ENCODE measurements at regions not wholly inside any gene's neighbourhood (a gene's known extent, or its start where the extent isn't known, plus 50 kb on each side); places are given as distances from the start of the nearest gene placed in this dataset.
"Not testable (repeated sequence)": the region's sequence is repeated elsewhere in the genome, so short reads cannot be mapped to it uniquely, and the experiment has no call there.

DNA sequence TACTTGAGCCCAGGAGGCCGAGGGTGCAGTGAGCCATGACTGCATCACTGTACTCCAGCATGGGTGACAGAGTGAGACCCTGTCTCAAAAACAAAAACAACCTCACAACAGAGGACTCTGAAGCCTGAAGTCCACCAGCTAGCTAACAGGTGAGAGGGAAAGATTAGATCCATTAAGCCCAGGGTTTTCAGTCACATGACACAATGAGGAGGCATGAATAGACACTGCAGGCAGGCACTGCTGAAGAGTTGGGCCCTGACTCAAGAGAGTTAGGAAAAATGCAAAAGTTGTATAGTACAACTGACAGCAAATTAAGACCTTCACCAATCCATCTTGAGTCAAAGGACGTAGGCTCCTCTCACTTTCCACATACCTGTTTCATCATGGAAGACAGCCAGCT, 64.9 kb downstream of the IARS1 start:
- H3K36me3 ChIP-seq: peaks cover 10% of the 10 kb centered on the region

DNA sequence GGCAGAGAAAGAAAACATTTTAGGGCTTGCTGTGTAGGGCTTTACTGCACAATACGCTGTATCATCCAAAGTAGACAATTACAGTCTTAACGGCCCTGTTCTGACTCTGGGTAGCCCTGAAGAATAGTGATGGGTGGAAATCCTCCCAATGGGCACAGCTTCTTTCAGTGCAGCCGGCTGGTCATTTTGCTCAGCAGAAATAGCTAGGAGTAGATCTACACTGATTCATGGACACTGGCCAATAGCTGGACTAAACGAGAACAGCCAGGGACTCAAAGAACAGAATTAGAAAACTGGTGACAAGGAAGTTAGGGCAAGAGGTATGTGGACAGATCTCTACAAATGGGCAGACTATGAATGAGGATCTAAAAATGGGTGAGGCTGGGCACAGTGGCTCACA, 69.3 kb downstream of the IARS1 start:
- H3K36me3 ChIP-seq: peaks cover 10% of the 10 kb centered on the region
- no peaks in the 10 kb centered on the region for H3K4me1 ChIP-seq
- H3K4me3 ChIP-seq: no peak overlapping the region
- no peak overlapping the region for H3K9ac ChIP-seq (ENCODE audit: low read depth in 2 of 2, low read length in 2 of 2)
- H3K9me3 ChIP-seq: no peaks in the 10 kb centered on the region
- TF ChIP-seq, protein P1, sequence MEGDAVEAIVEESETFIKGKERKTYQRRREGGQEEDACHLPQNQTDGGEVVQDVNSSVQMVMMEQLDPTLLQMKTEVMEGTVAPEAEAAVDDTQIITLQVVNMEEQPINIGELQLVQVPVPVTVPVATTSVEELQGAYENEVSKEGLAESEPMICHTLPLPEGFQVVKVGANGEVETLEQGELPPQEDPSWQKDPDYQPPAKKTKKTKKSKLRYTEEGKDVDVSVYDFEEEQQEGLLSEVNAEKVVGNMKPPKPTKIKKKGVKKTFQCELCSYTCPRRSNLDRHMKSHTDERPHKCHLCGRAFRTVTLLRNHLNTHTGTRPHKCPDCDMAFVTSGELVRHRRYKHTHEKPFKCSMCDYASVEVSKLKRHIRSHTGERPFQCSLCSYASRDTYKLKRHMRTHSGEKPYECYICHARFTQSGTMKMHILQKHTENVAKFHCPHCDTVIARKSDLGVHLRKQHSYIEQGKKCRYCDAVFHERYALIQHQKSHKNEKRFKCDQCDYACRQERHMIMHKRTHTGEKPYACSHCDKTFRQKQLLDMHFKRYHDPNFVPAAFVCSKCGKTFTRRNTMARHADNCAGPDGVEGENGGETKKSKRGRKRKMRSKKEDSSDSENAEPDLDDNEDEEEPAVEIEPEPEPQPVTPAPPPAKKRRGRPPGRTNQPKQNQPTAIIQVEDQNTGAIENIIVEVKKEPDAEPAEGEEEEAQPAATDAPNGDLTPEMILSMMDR (IDR thresholded peaks at IDR 0.05): no peak
- DNase-seq: no peak
- intact Hi-C loops (cut with DNase I): no loop called here
- H3K27me3 ChIP-seq: no peaks in the 10 kb centered on the region
- H3K27ac ChIP-seq: no peak overlapping the region

More for the DNA sequence above, 64.9 kb downstream of the IARS1 start:
- no peaks in the 10 kb centered on the region for H3K4me1 ChIP-seq
- H3K9ac ChIP-seq (ENCODE audit: low read depth in 2 of 2, low read length in 2 of 2): no peak overlapping the region
- no peak overlapping the region for H3K27ac ChIP-seq
- H3K27me3 ChIP-seq: no peaks in the 10 kb centered on the region
- TF ChIP-seq, protein P1 (IDR thresholded peaks at IDR 0.05): no peak
- no peak for DNase-seq
- H3K4me3 ChIP-seq: no peak overlapping the region
- H3K9me3 ChIP-seq: no peaks in the 10 kb centered on the region
- intact Hi-C loops (cut with DNase I): no loop called here

DNA sequence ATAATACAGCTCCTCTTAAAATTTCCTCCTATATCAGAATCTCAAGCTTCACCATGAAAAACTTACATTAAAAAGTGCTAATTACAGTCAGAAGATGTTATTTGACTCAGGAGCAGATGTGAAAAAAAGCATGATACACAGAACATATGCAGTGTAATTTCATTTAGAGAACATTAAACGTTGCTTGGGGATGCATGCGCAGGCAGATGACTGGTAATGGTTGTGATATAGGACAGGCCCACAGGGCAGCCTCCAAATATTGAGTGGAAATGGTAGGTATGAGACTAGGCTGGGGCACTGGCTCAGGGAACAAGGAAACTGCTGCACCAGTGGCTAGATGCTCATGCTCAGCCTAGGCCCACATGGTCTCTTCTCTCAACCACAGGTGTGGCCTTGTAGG, 69.7 kb downstream of the IARS1 start:
- H3K36me3 ChIP-seq: peaks cover 8% of the 10 kb centered on the region
- DNase-seq: no peak
- no peak overlapping the region for H3K4me3 ChIP-seq
- TF ChIP-seq, protein P1 (IDR thresholded peaks at IDR 0.05): no peak
- no peaks in the 10 kb centered on the region for H3K9me3 ChIP-seq
- no peaks in the 10 kb centered on the region for H3K4me1 ChIP-seq
- intact Hi-C loops (cut with DNase I): no loop called here
- no peaks in the 10 kb centered on the region for H3K27me3 ChIP-seq
- no peak overlapping the region for H3K9ac ChIP-seq (ENCODE audit: low read depth in 2 of 2, low read length in 2 of 2)
- no peak overlapping the region for H3K27ac ChIP-seq

DNA sequence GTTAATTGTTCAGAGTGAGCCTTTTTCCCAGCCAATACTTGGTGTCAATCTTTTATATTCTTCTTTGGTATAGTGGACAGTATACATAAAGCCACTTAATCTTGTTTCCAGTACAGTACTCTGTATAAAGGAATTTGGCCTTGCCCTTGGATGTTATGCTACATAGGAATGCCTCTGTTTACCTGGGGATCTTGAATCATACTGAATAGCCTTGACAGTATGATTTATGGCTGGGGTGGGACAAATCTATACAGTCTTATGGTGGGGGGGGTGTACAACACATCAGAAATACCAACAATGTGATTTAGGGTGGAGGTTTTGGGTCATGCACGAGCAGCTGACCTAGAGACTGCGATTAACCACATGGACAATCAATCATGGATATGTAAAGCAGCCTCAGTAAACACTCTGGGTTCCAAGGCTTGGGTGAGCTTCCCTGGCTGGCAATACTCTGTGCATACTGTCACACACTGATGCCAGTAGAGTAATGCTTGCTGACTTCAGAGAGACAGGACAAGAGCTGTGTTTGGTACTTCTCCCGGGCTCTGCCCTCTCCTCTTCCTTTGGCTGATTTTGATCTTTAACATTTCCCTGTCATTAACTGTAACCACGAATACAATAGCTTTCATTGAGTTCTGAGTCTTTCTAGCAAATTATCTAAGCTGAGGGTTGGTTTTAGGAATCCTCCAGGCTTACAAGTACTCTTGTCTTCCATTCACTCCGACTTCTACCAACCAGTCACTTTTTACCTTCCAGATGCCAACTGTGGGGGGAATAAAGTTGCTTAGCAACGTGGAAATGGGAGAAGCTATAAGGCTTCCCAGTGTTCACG, 84.6 kb downstream of the IARS1 start:
- TF ChIP-seq, protein P1 (IDR thresholded peaks at IDR 0.05): no peak

DNA sequence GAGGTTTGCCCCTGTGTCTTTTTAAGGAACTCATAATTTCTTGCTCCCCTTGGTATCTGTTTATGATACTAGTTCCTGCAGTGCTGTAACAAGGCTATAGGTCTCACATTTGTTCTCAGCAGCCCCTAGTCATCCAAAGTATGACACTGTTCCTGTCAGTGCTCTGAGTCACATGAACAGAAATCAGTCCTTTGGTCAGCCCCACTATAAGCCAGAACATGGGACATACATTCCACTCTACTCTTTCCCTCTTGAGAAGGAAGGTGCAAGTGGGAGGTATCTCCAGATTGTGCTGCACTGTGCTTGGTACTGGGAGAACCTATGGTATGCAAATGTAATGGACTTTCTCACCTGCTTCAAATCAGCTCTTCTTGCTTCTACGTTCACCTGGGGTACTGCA, 87.0 kb downstream of the IARS1 start:
- intact Hi-C loops (cut with DNase I): no loop called here

More for the DNA sequence above, 84.6 kb downstream of the IARS1 start:
- Histone ChIP-seq H3K27ac (no peak overlapping the region), H3K9me3 (no peaks in the 10 kb centered on the region), H3K27me3 (no peaks in the 10 kb centered on the region), H3K36me3 (peaks cover 7% of the 10 kb centered on the region), H3K4me3 (no peak overlapping the region), H3K9ac (ENCODE audit: low read depth in 2 of 2, low read length in 2 of 2) (no peak overlapping the region), H3K4me1 (no peaks in the 10 kb centered on the region)
- no peak for DNase-seq
- intact Hi-C loops (cut with DNase I): no loop called here

DNA sequence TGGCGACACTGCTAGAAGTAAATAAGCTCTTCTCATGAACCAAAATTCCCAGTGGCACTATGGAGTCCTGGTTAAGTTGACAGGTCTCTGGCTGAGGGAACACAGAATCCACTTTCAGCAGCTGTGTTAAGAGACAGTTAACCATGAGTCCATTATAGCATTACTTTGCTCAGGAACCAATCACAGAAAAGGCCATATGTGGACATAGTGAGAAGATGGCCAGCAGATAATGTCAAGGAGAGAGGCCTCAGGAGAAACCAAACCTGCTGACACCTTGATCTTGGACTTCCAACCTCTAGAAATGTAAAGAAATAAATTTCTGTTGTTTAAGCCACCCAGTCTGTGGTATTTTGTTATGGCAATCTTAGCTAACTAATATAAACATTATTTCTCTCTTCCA, 88.7 kb upstream of the SPTLC1 start:
- H3K9ac ChIP-seq (ENCODE audit: low read depth in 2 of 2, low read length in 2 of 2): not testable (repeated sequence)

More for the DNA sequence above, 87.0 kb downstream of the IARS1 start:
- DNase-seq: no peak
- TF ChIP-seq, protein P1 (IDR thresholded peaks at IDR 0.05): no peak
- no peak overlapping the region for H3K27ac ChIP-seq
- peaks cover 6% of the 10 kb centered on the region for H3K36me3 ChIP-seq
- H3K9me3 ChIP-seq: no peaks in the 10 kb centered on the region
- H3K4me1 ChIP-seq: no peaks in the 10 kb centered on the region
- no peak overlapping the region for H3K9ac ChIP-seq (ENCODE audit: low read depth in 2 of 2, low read length in 2 of 2)
- no peak overlapping the region for H3K4me3 ChIP-seq
- no peaks in the 10 kb centered on the region for H3K27me3 ChIP-seq

DNA sequence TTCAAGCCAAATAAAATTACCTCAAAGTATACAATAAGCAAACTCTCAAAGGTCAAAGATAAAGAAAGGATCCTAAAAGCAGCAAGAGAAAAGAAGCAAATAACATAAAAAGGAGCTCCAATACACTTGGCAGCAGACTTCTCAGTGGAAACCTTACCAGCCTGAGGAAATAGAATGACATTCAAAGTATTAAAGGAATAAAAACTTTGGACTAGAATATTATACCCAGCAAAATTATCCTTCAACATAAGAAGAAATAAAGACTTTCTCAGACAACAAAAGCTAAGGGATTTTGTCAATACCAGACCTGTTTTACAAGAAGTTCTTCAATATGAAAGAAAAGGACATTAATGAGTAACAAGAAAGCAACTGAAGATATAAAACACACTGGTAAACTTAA, 83.0 kb upstream of the SPTLC1 start:
- H3K36me3 ChIP-seq; DNase-seq; H3K27me3 ChIP-seq; H3K9me3 ChIP-seq; H3K4me3 ChIP-seq; intact Hi-C loops (cut with DNase I); H3K4me1 ChIP-seq; H3K27ac ChIP-seq; H3K9ac ChIP-seq (ENCODE audit: low read depth in 2 of 2, low read length in 2 of 2): not testable (repeated sequence)

More for the DNA sequence above, 88.7 kb upstream of the SPTLC1 start:
- H3K4me1 ChIP-seq; H3K36me3 ChIP-seq; H3K27ac ChIP-seq; DNase-seq; intact Hi-C loops (cut with DNase I); H3K27me3 ChIP-seq; H3K4me3 ChIP-seq; H3K9me3 ChIP-seq: not testable (repeated sequence)

All from colonic mucosa (tissue), 4 donors.